Stimulated activated CD4-positive, alpha-beta T cell treated with anti-CD3 and anti-CD28 coated beads, Interleukin-12 subunit alpha, Interleukin-12 subunit beta, amount 100 ng/mL, for 4 hours (primary cell): ENCODE measurements at regions not wholly inside any gene's neighbourhood (a gene's known extent, or its start where the extent isn't known, plus 50 kb on each side); places are given as distances from the start of the nearest gene placed in this dataset.
"Not testable (repeated sequence)": the region's sequence is repeated elsewhere in the genome, so short reads cannot be mapped to it uniquely, and the experiment has no call there.

Experiments used
- DNase-seq: peaks from one replicate; pipeline ENCODE4 v3.0.0-alpha.2; 2020

DNA sequence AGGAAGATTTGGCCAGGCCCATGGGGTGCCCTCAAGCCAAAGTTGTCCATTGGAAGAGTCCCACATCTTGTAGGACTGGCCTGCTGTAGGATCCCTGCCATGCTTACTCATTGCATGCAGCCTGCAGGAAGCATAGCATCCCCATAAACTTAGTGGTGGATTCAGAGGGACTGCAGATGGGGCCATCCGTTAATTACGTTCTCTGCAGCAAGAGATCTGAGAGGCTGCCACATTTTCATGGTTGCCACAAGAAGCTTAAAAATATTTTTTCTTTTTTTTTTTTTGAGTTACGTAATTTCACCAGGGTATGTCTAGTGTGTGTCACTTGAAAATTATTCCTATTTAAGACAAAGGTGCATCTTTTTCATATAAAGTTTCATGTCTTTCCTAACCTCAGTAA is 329.7 kb upstream of the USP24 start:
- DNase-seq: no peak

DNA sequence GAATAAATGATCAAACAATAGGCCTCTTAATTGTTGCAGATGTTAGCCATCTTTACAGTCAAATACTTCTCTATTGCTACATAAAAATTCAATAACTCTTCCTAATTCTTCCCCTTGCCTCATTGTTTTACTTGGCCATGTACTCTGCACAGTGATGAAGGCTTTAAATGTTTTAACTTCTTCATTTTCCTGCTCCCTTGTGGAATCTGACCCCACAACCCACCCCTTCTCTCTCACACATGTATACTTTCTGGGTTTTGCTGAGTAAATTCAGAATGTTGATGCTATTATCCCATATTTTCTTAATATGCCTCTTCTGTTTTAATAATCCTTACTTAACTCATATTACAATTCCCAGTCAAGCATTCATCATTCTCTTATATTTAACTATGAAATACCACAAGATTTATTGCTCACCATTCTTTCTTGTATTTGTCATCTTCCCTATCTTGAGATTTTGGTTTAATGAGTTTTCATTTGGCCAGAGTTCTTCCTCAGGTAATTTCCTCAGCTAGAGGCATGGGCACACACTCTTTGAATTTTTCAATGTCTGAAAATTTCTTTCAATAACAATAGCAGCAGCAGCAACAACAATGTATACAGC is 327.8 kb upstream of the USP24 start:
- no peak for DNase-seq

- DNase-seq: no peak
Observed at GRCh38 chr1:55541296-55541695, 326.1 kb upstream of the USP24 start.

- DNase-seq: no peak
Observed at GRCh38 chr1:55539652-55540512, 324.7 kb upstream of the USP24 start.

DNA sequence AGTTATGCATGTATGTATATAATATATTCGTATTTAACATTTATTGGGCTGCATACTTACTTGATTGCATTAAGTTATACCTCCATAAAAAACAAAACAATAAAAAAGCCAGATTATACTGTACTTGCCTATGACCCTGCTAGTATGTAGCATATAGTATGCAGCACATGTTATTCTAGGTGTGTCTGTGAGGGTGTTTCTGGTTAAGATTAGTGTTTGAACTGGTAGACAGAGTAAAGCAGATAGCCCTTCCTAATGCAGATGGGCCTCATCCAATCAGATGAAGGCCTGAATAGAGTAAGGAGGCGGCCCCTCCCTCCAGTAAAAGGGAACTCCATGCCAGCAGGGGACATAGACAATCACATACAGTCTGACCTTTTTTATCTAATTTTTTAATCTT is 323.3 kb upstream of the USP24 start:
- DNase-seq: no peak

DNA sequence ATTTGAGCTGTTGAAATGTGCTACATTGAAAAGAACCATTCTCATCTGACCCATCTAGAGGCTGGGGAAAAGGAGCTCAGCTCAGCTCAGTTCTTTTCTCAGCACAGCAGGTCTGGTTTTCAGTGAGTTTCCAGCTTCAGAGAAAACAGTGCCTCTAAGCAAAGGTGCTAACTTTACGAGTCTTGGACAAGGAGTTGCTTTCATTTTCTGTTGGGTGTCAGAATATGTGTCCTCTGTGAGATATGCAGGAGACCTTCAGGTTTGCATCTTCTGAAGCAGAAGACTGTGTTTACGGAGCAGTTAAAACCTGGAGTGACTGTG is 321.3 kb upstream of the USP24 start:
- DNase-seq: no peak

DNA sequence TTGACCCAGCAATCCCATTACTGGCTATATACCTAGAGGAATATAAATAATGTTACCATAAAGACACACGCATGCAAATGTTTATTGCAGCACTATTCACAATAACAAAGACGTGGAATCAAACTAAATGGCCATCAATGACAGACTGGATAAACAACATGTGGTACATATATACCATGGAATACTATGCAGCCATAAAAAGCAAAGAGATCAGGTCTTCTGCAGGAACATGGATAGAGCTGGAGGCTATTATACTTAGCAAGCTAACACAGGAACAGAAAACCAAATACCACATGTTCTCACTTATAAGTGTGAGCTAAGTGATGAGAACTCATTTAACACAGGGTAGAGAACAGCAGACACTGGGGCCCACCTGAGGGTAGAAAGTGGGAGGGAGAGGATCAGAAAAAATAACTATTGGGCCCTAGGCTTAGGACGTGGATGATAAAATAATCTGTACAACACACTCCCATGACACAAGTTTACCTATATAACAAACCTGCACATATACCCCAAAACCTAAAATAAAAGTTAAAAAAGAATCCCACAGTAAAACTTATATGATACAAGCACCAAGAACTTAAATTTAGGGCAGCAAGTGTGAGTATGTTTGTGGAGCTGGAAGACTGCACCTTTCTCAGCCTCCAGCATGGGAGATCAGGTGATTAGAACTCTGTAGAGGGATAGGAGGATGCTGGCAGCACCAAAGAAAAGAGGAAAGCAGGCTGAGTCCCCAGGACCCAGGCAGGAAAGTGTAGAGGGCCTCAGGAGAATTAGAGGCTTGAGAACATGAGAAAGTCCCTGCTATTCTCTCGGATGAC is 320.8 kb upstream of the USP24 start:
- no peak for DNase-seq

DNA sequence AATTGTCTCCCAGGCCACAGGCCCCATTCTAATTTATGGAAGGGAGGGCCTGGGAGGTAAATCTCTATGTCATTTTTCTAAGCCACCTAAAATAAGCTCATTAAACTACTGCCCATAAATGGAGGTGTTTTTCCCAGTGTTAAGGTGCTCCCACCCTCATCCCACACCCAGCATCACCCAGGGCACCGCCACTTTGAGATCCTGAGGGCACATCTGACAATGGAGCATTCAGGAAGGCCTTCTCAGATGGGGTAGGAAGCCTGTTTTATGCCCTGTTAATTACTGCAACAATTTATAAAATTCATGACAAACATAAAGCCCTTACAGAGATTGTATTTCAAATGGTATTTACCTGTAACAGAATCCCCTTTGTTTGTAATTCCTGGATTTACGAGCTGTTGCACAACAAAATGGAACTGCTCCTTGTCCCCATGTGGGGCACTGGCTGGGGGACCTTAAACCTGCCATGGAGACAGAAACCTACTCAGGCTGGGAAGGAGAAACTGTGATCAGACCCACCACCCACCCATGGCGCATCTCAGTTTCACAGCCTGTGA is 319.5 kb upstream of the USP24 start:
- DNase-seq: no peak

DNA sequence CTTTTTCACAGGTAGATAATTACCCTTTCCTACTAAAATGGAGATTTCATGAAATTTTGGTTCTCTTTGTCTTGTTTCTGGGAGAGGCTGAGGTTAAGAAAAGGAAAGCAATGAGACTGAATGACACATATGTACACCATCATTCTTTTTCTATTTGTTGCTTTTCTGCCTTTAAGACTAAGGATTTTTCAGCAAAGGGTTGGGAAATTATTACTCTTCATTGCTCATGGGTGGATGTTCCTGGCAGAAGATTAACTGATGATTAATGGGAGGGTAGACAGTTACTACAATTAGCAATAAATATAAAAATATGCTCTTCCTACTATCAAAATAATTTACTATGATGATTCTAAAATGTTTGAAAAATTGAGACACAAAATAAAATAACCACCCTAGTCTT is 316.5 kb upstream of the USP24 start:
- no peak for DNase-seq

DNA sequence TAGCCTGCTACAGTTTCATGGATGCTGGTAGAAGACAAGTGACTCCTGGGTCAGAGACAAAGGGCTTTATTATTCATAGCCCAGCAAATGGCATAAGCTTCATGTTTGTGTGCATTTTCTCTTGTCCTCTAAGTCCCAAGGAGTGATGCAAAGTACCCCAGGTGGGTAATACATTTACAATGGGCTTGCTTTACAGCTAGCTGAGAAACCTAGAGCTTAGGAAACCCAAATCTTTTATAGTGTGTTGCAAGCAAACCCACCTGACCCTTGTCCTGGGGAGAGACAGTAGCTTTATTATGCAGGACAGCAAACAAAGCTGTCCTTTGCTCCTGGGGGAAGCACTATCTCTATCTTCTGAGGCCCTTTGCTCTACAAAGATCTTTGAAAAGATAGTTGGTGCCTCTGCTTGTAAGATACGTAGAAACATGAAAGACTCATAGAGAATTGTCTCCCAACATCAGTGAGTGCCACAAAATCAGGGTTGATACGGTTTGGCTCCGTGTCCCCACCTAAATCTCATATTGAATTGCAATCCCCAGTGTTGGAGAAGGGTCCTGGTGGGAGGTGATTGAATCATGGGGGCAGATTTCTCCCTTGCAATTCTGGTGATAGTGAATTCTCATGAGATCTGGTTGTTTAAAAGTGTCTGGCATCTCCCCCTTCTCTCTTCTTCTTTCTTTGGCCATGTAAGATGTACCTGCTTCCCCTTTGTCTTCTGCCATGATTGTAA is 315.8 kb upstream of the USP24 start:
- no peak for DNase-seq

GRCh38 chr1:55529017-55529416 is 313.9 kb upstream of the USP24 start:
- DNase-seq: no peak

DNA sequence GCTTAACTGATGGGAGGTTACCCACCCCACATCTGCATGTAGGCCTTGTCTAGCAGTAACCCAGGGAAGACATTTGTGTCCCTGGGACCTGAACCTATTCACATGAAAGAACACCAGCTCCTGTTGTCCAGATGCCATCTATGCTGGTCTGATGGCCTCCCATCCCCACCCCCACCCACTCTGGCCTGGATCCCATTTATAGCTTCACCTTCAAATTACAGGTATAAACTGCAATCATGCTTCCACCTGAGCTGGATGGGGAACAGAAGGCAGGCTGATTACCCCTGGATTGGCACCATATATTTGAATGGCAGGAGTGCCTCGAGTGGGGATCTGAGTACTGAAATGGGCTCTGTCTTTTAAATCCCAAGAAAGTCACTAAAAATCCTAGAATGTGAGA is 312.7 kb upstream of the USP24 start:
- DNase-seq: no peak

DNA sequence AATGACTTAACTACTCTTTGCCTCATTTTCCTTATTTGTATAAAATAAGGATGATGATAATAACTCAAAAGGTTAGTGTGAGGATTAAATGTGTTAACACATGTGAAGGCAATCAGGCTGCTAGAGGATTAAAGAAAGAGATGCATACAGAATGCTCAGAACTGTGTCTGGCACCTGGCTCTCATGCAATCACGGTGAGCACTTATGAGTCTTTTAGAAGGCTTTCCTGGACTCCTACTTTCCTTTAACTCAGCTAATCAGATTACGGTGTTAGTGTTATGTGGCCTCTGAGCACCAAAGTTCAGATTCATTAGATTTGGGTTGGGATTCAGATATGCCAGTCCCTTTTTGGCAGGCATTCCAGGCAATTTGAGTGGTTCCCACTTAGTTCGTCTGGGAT is 311.6 kb upstream of the USP24 start:
- no peak for DNase-seq

DNA sequence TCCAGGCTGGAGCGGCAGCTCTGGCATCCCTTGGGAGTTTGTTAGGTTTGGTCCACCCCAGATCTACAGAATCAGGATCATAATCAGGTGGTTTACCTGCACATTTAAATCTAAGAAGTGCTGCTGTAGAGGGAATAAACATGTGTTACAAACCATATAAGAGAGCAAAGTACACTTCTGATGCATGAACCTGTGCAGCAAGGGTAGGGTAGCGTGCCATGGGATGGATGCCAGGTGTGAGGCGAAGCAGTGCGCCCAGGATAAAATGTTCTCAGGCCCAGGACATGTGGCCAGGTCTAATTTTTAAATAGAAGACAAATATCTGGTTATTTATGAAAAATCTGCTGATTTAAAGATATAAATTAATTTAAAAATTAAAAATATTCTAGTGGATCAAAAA is 308.8 kb upstream of the USP24 start:
- no peak for DNase-seq

DNA sequence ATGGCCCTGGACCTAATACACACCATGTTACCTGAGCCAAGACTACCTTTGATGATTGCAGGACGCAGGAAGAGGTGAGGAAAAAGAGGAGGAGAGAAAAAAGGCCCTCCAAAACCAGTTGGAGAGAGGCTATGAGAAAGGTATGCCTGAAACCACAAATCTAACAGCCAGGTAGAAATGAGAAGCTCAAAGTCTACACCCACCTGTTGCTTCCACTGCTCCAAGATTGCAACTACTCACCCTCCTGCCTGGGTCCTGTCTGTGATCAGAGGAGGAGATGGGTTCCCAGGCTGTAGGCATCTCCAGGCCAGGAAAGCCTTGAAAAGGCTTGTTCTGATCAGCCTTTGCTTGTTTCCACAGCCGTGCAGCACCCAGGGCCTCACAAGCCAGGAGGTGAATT is 307.8 kb upstream of the USP24 start:
- no peak for DNase-seq

- no peak for DNase-seq
Observed at GRCh38 chr1:55522353-55522903, 307.3 kb upstream of the USP24 start.

- no peak for DNase-seq
Observed at GRCh38 chr1:55520861-55521260, 305.7 kb upstream of the USP24 start.

DNA sequence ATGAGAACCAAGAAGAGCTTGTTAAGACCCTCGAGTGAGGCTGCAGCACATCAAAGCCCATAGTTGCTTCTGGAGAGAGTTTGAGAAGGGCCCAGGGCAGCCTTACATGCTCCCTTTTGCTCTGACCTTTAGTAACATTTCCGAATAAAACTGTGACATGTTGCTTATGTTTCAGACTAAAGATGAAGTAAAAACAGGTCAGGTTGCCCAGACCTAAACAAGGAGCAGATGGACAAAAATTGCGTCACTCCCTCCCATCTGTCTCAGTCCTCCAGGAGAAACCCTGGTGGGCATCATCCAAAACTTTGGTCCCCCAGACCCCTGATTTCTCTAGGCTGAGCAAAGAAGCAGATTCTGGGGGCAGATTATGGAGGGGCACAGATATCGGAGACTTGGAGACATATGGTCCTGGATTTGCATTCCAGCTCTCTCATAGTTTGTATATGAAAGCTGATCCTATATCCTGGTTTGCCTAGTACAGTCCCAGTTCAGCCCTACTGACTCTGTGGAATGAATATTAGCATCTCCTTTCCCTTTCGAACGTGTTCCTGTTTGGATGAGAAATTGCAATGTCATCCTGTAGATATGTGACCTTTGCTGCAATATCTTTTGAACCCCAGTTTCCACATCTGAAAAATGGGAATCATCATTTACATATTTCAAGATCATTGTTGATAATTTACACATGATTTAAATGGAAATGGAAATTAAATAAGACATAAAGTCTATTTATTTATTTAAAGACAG is 304.9 kb upstream of the USP24 start:
- DNase-seq: no peak

DNA sequence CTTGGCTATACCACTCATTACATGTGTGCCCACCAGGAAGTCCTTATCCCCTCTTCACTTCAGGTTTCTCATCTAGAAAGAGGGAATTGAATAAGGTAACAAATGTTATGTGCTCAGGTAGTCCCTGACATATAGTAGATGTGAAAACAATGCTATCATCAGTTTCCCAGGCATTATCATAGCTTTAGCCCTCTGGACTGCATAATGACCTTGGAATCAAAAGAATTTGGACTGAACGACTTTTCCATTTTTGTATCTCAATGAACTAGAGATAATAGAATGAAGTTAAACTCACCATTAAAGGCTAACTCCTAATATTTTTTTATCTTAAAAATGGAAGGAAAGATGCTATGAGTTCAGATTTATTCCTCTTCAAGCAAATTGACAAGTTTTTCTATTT is 304.1 kb upstream of the USP24 start:
- DNase-seq: no peak

- DNase-seq: no peak
Observed at GRCh38 chr1:55517036-55517435, 301.9 kb upstream of the USP24 start.

- not testable (repeated sequence) for DNase-seq
Observed at GRCh38 chr1:55514571-55514970, 299.4 kb upstream of the USP24 start.

DNA sequence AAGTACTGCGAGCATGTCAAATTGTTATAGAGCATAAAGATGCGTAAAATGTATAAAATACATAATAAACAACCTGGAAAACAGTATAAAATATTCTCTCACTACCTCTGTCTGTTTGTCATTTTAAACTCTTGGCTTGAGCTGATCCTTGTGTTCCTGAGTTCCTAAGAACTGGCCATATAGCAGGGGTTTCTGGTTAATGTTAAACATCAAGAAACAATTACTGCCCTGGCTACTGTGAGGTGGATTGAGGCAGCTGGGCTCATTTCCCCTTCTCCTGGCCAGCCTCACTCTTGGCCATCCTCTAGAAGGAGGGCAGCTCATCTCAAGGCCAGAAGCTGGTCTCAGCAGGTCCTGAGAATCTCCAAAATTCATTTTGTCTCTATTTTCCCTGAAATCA is 297.3 kb upstream of the USP24 start:
- no peak for DNase-seq
